K562 (cell line): ENCODE measurements at regions not wholly inside any gene's neighbourhood (a gene's known extent, or its start where the extent isn't known, plus 50 kb on each side); places are given as distances from the start of the nearest gene placed in this dataset.
A peak's percentile ranks its signal among the peaks of the same experiment; 100 is the strongest.

ENCODE experiments used
- ARHGAP35 ChIP-seq: fragments of 450-650 bp; IDR thresholded peaks from 2 replicates; pipeline ENCODE4 v1.6.1; 2018; ENCODE audit not compliant: partially characterized antibody
- MAFF ChIP-seq: IDR thresholded peaks from 2 replicates; pipeline ENCODE4 v1.6.1; 2012; ENCODE audit warnings: low read length, improper control_type of control experiment
- MTA3 ChIP-seq: fragments of 450-650 bp; formaldehyde crosslinking; IDR thresholded peaks from 2 replicates; pipeline ENCODE4 v1.6.1; 2017; ENCODE audit warnings: mild to moderate bottlenecking, borderline replicate concordance
- OTX1 ChIP-seq: fragments of 450-650 bp; formaldehyde crosslinking; IDR thresholded peaks from 2 replicates; pipeline ENCODE4 v1.4.0; 2022; ENCODE audit warnings: mild to moderate bottlenecking
- SMC3 ChIP-seq: conservative IDR thresholded peaks from 2 replicates; pipeline ENCODE4 v1.6.1; 2011; ENCODE audit warnings: low read depth, low read length, improper control_type of control experiment; ENCODE audit not compliant: insufficient read depth
- TF ChIP-seq, protein P1 (sequence below): fragments of 450-650 bp; IDR thresholded peaks from 2 replicates; pipeline ENCODE4 v1.7.1; 2018; ENCODE audit warnings: mild to moderate bottlenecking, low read depth; ENCODE audit not compliant: partially characterized antibody

DNA sequence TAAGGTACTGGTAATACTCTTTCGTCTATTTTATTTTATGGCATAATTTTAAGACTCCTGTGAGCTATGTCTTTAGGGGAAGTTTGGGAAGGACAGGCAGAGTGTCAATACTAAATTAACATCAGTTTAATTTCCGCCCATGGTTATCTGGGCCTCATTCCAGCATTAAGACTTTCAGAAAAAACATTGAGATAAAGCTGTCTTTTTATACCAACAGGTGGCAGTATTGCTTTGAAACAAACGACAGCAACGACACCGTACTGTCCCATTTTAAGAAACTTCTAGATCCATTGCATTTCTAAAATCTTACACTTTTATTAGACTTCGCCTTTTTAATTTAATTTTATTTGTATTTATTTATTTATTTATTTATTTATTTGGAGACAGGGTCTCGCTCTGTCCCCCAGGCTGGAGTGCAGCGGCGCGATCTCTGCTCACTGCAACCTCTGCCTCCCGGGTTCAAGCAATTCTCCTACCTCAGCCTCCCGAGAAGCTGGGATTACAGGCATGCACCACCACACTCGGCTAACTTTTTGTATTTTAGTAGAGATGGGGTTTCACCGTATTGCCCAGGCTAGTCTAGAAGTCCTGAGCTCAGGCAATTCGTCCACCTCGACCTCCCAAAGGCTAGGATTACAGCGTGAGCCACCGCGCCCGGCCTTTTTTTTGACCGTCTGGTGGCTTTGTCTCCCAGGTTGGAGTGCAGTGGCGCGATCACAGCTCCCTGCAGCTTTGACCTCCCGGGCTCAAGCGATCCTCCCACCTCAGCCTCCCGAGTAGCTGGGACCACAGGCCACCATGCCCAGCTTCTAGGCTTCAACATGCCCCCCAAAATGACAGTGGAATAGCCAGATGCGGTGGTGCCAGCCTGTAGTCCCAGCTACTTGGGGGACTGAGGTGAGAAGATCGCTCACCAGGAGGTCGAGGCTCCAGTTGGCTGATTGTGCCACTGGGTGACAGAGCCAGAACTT is 78.7 kb upstream of the C1GALT1 start (continued):
- TF ChIP-seq, protein P1, sequence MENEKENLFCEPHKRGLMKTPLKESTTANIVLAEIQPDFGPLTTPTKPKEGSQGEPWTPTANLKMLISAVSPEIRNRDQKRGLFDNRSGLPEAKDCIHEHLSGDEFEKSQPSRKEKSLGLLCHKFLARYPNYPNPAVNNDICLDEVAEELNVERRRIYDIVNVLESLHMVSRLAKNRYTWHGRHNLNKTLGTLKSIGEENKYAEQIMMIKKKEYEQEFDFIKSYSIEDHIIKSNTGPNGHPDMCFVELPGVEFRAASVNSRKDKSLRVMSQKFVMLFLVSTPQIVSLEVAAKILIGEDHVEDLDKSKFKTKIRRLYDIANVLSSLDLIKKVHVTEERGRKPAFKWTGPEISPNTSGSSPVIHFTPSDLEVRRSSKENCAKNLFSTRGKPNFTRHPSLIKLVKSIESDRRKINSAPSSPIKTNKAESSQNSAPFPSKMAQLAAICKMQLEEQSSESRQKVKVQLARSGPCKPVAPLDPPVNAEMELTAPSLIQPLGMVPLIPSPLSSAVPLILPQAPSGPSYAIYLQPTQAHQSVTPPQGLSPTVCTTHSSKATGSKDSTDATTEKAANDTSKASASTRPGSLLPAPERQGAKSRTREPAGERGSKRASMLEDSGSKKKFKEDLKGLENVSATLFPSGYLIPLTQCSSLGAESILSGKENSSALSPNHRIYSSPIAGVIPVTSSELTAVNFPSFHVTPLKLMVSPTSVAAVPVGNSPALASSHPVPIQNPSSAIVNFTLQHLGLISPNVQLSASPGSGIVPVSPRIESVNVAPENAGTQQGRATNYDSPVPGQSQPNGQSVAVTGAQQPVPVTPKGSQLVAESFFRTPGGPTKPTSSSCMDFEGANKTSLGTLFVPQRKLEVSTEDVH, result peak; percentile 24
- TF ChIP-seq MAFF, result no peak
- peak; percentile 50; the same call in 1 of the 2 replicates for TF ChIP-seq SMC3
- no peak for TF ChIP-seq ARHGAP35
- TF ChIP-seq MTA3, result peak; percentile 63; the same call in 1 of the 2 replicates
- no peak for TF ChIP-seq OTX1 (CRISPR knock-in tag)
